ENCODE measurements at regions not wholly inside any gene's neighbourhood (a gene's known extent, or its start where the extent isn't known, plus 50 kb on each side); places are given as distances from the start of the nearest gene placed in this dataset.

DNA sequence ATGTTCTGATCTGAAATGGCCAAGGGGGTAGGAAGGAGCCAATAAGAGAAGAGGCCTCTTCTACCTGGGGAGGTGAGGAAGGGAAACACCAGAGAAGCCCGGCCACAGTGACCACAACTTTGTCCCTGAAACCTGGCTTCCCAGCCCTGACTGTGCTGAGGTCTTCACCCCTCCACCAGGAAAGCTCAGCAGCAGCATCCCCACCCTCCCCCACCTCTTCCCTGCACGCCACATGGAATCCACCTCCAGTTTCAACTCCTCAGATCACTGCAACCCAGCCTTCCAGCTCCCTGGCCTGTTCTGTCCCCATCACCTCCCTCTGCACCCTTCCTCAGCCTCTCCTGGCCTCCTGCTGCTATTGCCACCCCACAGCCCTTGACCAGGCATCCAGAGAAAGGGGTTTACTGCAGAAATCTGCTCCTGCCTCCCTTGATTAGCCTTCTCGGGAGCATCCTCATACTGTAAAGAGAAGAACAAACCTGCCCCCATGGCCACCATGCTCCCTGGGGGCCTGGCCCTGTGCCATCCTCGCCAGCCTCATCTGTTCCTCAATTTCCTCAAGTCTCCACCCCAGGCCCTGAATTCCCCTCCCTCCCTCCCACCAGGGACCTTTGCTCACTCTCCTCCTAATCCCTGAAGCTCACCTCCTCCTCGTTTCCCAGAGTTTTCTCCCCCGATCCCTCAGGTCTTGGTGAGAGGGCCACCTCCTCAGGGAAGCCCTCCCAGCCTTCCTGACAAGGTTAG, 450.9 kb downstream of the MATN1 start:
- Histone ChIP-seq H3K27me3 (ENCODE audit: control insufficient read depth, insufficient read depth, low read length) (no peaks in the 10 kb centered on the region), H3K36me3 (ENCODE audit: control insufficient read depth, insufficient read depth, low read length) (no peaks in the 10 kb centered on the region), H3K27ac (ENCODE audit: low read length) (no peak overlapping the region), H3K4me3 (ENCODE audit: low read length) (no peak overlapping the region), H3K9me3 (ENCODE audit: control insufficient read depth, insufficient read depth, low read length) (no peaks in the 10 kb centered on the region), H3K4me1 (ENCODE audit: control insufficient read depth, insufficient read depth, low read length) (no peaks in the 10 kb centered on the region)
- DNase-seq (ENCODE audit: low read depth, low spot score): no peak
- no CpG with 5 or more reads among the region's 6 CpGs for WGBS (ENCODE audit: insufficient coverage, insufficient read length)

GRCh38 chr1:30271401-30272276, 451.7 kb downstream of the MATN1 start:
- Histone ChIP-seq H3K27ac (ENCODE audit: low read length) (no peak overlapping the region), H3K9me3 (ENCODE audit: control insufficient read depth, insufficient read depth, low read length) (no peaks in the 10 kb centered on the region), H3K4me3 (ENCODE audit: low read length) (no peak overlapping the region), H3K27me3 (ENCODE audit: control insufficient read depth, insufficient read depth, low read length) (no peaks in the 10 kb centered on the region), H3K36me3 (ENCODE audit: control insufficient read depth, insufficient read depth, low read length) (no peaks in the 10 kb centered on the region), H3K4me1 (ENCODE audit: control insufficient read depth, insufficient read depth, low read length) (no peaks in the 10 kb centered on the region)
- no CpG with 5 or more reads among the region's 10 CpGs for WGBS (ENCODE audit: insufficient coverage, insufficient read length)
- no peak for DNase-seq (ENCODE audit: low read depth, low spot score)

DNA sequence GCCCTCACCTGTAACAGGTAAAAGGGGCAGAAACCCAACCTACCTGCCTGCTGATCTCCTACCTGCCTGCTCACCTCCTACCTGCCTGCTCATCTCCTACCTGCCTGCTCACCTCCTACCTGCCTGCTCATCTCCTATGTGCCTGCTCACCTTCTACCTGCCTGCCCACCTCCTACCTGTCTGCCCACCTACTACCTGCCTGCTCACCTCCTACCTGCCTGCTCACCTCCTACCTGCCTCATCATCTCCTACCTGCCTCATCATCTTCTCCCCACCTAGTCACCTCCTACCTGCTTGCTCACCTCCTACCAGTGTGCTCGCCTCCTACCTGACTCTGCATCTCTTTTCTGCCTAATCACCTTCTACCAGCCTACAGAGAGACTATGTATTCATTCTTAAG, 452.9 kb downstream of the MATN1 start:
- no peak for DNase-seq (ENCODE audit: low read depth, low spot score)
- H3K36me3 ChIP-seq (ENCODE audit: control insufficient read depth, insufficient read depth, low read length): no peaks in the 10 kb centered on the region
- no peaks in the 10 kb centered on the region for H3K4me1 ChIP-seq (ENCODE audit: control insufficient read depth, insufficient read depth, low read length)
- WGBS (ENCODE audit: insufficient coverage, insufficient read length): no CpG with 5 or more reads among the region's 1 CpG
- H3K27ac ChIP-seq (ENCODE audit: low read length): no peak overlapping the region
- H3K9me3 ChIP-seq (ENCODE audit: control insufficient read depth, insufficient read depth, low read length): no peaks in the 10 kb centered on the region
- no peaks in the 10 kb centered on the region for H3K27me3 ChIP-seq (ENCODE audit: control insufficient read depth, insufficient read depth, low read length)
- H3K4me3 ChIP-seq (ENCODE audit: low read length): no peak overlapping the region

DNA sequence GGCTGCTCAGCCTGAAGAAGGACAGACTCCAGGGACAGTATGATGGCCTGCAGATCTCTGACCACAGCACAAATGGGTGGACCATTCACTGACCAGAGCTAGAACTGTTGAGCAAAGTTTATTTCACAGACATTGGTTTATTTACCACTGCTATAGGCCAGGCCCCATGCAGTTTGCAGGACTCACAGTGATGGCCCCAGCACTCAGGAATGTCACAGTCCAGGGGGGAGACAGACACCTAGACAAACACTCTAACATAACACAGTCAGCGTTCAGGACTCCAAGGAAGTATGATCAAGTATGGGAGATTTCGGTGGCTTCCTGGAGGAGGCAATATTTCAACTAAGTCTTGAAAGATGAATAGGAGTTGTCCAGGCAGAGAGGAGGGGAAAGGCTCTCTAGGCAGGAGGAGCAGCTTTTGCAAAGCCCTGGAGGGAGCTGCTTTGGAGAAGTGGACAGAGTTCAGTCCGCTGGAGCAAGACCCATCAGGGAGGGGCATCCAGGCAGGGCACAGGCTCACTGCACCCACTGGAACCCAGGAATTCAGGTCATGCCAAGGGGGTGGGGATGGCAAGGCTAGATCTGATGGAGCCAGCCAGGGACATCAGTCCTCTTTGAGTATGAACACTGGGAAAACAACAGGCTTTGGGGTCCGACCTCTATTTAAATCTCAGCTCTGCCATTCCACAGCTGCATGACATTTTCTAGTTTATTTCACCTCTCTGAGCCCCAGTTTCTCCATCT, 454.3 kb downstream of the MATN1 start:
- WGBS (ENCODE audit: insufficient coverage, insufficient read length): no CpG with 5 or more reads among the region's 4 CpGs
- H3K27ac ChIP-seq (ENCODE audit: low read length): no peak overlapping the region

DNA sequence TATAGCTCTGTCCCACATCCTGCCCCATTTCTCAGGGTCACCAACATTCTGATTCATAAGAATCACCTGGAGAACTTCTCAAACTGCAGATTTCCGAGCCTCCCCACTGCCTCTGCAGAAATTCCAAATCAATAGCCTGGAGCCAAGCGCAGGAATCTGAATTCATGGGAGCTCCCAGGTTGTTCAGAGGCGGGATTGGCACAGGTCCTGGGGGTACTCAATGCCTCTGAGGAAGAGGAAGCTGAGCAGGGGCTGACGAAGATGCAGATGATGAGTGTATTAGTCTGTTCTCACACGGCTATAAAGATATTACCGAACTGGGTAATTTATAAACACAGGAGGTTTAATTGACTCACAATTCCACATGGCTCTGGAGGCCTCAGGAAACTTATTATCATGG, 455.5 kb downstream of the MATN1 start:
- Histone ChIP-seq H3K4me3 (ENCODE audit: low read length) (no peak overlapping the region), H3K27ac (ENCODE audit: low read length) (no peak overlapping the region), H3K4me1 (ENCODE audit: control insufficient read depth, insufficient read depth, low read length) (no peaks in the 10 kb centered on the region), H3K9me3 (ENCODE audit: control insufficient read depth, insufficient read depth, low read length) (no peaks in the 10 kb centered on the region), H3K27me3 (ENCODE audit: control insufficient read depth, insufficient read depth, low read length) (no peaks in the 10 kb centered on the region), H3K36me3 (ENCODE audit: control insufficient read depth, insufficient read depth, low read length) (no peaks in the 10 kb centered on the region)
- WGBS (ENCODE audit: insufficient coverage, insufficient read length): no CpG with 5 or more reads among the region's 6 CpGs
- DNase-seq (ENCODE audit: low read depth, low spot score): no peak

More for the DNA sequence above, 454.3 kb downstream of the MATN1 start:
- no peaks in the 10 kb centered on the region for H3K9me3 ChIP-seq (ENCODE audit: control insufficient read depth, insufficient read depth, low read length)
- H3K4me1 ChIP-seq (ENCODE audit: control insufficient read depth, insufficient read depth, low read length): no peaks in the 10 kb centered on the region
- no peak for DNase-seq (ENCODE audit: low read depth, low spot score)
- H3K27me3 ChIP-seq (ENCODE audit: control insufficient read depth, insufficient read depth, low read length): no peaks in the 10 kb centered on the region
- no peak overlapping the region for H3K4me3 ChIP-seq (ENCODE audit: low read length)
- H3K36me3 ChIP-seq (ENCODE audit: control insufficient read depth, insufficient read depth, low read length): no peaks in the 10 kb centered on the region

- Histone ChIP-seq H3K27ac (ENCODE audit: low read length) (no peak overlapping the region), H3K4me3 (ENCODE audit: low read length) (no peak overlapping the region), H3K4me1 (ENCODE audit: control insufficient read depth, insufficient read depth, low read length) (no peaks in the 10 kb centered on the region), H3K9me3 (ENCODE audit: control insufficient read depth, insufficient read depth, low read length) (no peaks in the 10 kb centered on the region), H3K36me3 (ENCODE audit: control insufficient read depth, insufficient read depth, low read length) (no peaks in the 10 kb centered on the region), H3K27me3 (ENCODE audit: control insufficient read depth, insufficient read depth, low read length) (no peaks in the 10 kb centered on the region)
- no peak for DNase-seq (ENCODE audit: low read depth, low spot score)
- no CpG with 5 or more reads among the region's 4 CpGs for WGBS (ENCODE audit: insufficient coverage, insufficient read length)
Observed at GRCh38 chr1:30267046-30267445, 456.3 kb downstream of the MATN1 start.

- no peak for DNase-seq (ENCODE audit: low read depth, low spot score)
- Histone ChIP-seq H3K27me3 (ENCODE audit: control insufficient read depth, insufficient read depth, low read length) (no peaks in the 10 kb centered on the region), H3K4me1 (ENCODE audit: control insufficient read depth, insufficient read depth, low read length) (no peaks in the 10 kb centered on the region), H3K27ac (ENCODE audit: low read length) (no peak overlapping the region), H3K9me3 (ENCODE audit: control insufficient read depth, insufficient read depth, low read length) (no peaks in the 10 kb centered on the region), H3K4me3 (ENCODE audit: low read length) (no peak overlapping the region), H3K36me3 (ENCODE audit: control insufficient read depth, insufficient read depth, low read length) (no peaks in the 10 kb centered on the region)
- no CpG with 5 or more reads among the region's 15 CpGs for WGBS (ENCODE audit: insufficient coverage, insufficient read length)
Observed at GRCh38 chr1:30265127-30266070, 458.0 kb downstream of the MATN1 start.

DNA sequence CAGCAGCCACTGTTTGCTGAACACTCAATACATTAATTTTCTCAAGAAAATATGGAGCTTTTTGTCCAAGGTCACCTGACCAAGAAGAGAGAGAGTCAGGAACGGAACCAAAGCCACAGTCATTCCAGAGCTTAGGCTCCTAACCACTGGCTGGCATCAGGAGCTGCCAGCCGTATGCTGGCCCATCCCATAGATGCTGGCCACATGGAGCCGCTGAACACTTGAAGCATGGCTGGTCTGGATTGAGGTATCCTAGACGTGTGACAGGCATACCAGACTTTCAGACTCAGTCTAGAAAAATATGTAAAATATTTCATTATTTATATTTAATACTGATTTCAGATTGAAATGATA, 458.7 kb downstream of the MATN1 start:
- Histone ChIP-seq H3K9me3 (ENCODE audit: control insufficient read depth, insufficient read depth, low read length) (no peaks in the 10 kb centered on the region), H3K27me3 (ENCODE audit: control insufficient read depth, insufficient read depth, low read length) (no peaks in the 10 kb centered on the region), H3K4me3 (ENCODE audit: low read length) (no peak overlapping the region), H3K36me3 (ENCODE audit: control insufficient read depth, insufficient read depth, low read length) (no peaks in the 10 kb centered on the region), H3K27ac (ENCODE audit: low read length) (no peak overlapping the region), H3K4me1 (ENCODE audit: control insufficient read depth, insufficient read depth, low read length) (no peaks in the 10 kb centered on the region; the same call in 1 of the 2 replicates)
- WGBS (ENCODE audit: insufficient coverage, insufficient read length): no CpG with 5 or more reads among the region's 4 CpGs
- no peak for DNase-seq (ENCODE audit: low read depth, low spot score)

GRCh38 chr1:30263888-30264671, 459.3 kb downstream of the MATN1 start:
- Histone ChIP-seq H3K27ac (ENCODE audit: low read length) (no peak overlapping the region), H3K9me3 (ENCODE audit: control insufficient read depth, insufficient read depth, low read length) (no peaks in the 10 kb centered on the region), H3K4me1 (ENCODE audit: control insufficient read depth, insufficient read depth, low read length) (no peaks in the 10 kb centered on the region; the same call in 1 of the 2 replicates), H3K27me3 (ENCODE audit: control insufficient read depth, insufficient read depth, low read length) (no peaks in the 10 kb centered on the region), H3K36me3 (ENCODE audit: control insufficient read depth, insufficient read depth, low read length) (no peaks in the 10 kb centered on the region), H3K4me3 (ENCODE audit: low read length) (no peak overlapping the region)
- no CpG with 5 or more reads among the region's 9 CpGs for WGBS (ENCODE audit: insufficient coverage, insufficient read length)
- no peak for DNase-seq (ENCODE audit: low read depth, low spot score)
